ENCODE measurements at regions not wholly inside any gene's neighbourhood (a gene's known extent, or its start where the extent isn't known, plus 50 kb on each side); places are given as distances from the start of the nearest gene placed in this dataset.
"Not testable (repeated sequence)": the region's sequence is repeated elsewhere in the genome, so short reads cannot be mapped to it uniquely, and the experiment has no call there.

DNA sequence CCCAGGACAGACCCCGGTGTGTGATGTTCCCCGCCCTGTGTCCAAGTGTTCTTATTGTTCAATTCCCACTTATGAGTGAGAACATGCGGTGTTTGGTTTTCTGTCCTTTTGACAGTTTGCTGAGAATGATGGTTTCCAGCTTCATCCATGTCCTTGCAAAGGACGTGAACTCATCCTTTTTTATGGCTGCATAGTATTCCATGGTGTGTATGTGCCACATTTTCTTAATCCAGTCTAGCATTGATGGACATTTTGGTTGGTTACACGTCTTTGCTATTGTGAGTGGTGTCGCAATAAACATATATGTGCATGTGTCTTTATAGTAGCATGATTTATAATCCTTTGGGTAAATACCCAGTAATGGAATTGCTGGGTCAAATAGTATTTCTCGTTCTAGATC is 334.5 kb downstream of the GLUD2 start:
- TF ChIP-seq, protein P1, sequence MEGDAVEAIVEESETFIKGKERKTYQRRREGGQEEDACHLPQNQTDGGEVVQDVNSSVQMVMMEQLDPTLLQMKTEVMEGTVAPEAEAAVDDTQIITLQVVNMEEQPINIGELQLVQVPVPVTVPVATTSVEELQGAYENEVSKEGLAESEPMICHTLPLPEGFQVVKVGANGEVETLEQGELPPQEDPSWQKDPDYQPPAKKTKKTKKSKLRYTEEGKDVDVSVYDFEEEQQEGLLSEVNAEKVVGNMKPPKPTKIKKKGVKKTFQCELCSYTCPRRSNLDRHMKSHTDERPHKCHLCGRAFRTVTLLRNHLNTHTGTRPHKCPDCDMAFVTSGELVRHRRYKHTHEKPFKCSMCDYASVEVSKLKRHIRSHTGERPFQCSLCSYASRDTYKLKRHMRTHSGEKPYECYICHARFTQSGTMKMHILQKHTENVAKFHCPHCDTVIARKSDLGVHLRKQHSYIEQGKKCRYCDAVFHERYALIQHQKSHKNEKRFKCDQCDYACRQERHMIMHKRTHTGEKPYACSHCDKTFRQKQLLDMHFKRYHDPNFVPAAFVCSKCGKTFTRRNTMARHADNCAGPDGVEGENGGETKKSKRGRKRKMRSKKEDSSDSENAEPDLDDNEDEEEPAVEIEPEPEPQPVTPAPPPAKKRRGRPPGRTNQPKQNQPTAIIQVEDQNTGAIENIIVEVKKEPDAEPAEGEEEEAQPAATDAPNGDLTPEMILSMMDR (IDR thresholded peaks at IDR 0.05 in 8 of 11, conservative IDR thresholded peaks at IDR 0.05 in 3 of 11): not testable (repeated sequence)
- TF ChIP-seq POLR2A (IDR thresholded peaks at IDR 0.05): not testable (repeated sequence)

All from spleen (tissue), 7 donors.